H9 (cell line): ENCODE measurements at regions not wholly inside any gene's neighbourhood (a gene's known extent, or its start where the extent isn't known, plus 50 kb on each side); places are given as distances from the start of the nearest gene placed in this dataset.

Experiments used
- DNase-seq: peaks from one replicate; pipeline ENCODE4 v3.0.0-alpha.2; 2017
- H2AFZ ChIP-seq: one replicate; pipeline ENCODE4 v1.6.1; 2013; ENCODE audit warnings: mild to moderate bottlenecking, low read length, control low read depth, moderate library complexity
- H2AK5ac ChIP-seq: 2 replicates; pipeline ENCODE4 v1.6.1; 2013; ENCODE audit warnings: low read length, control low read depth, mixed read lengths; ENCODE audit not compliant: insufficient read length
- H2BK120ac ChIP-seq: one replicate; pipeline ENCODE4 v1.6.1; 2013; ENCODE audit warnings: low read depth, mild to moderate bottlenecking, low read length, control low read depth, inconsistent platforms; ENCODE audit not compliant: poor library complexity, severe bottlenecking
- H2BK12ac ChIP-seq: 2 replicates; pipeline ENCODE4 v1.6.1; 2013; ENCODE audit warnings: low read length, control low read depth, mixed read lengths, low read depth; ENCODE audit not compliant: insufficient read length
- H2BK15ac ChIP-seq: 2 replicates; pipeline ENCODE4 v1.6.1; 2013; ENCODE audit warnings: low read depth, low read length, control low read depth
- H2BK20ac ChIP-seq: one replicate; pipeline ENCODE4 v1.6.1; 2013; ENCODE audit warnings: low read depth, mild to moderate bottlenecking, low read length, control low read depth, inconsistent platforms; ENCODE audit not compliant: poor library complexity, severe bottlenecking
- H2BK5ac ChIP-seq: 2 replicates; pipeline ENCODE4 v1.6.1; 2013; ENCODE audit warnings: low read length, control low read depth, mixed read lengths; ENCODE audit not compliant: insufficient read length
- H3K14ac ChIP-seq: 2 replicates; pipeline ENCODE4 v1.6.1; 2013; ENCODE audit warnings: low read length, control low read depth; ENCODE audit not compliant: insufficient read depth
- H3K18ac ChIP-seq: 2 replicates; pipeline ENCODE4 v1.6.1; 2013; ENCODE audit warnings: low read depth, mild to moderate bottlenecking, mixed read lengths, low read length, control low read depth; ENCODE audit not compliant: insufficient read length
- H3K23ac ChIP-seq: 2 replicates; pipeline ENCODE4 v1.6.1; 2013; ENCODE audit warnings: low read length, control low read depth, mixed read lengths, low read depth; ENCODE audit not compliant: insufficient read length
- H3K23me2 ChIP-seq: 2 replicates; pipeline ENCODE4 v1.6.1; 2013; ENCODE audit warnings: low read depth, mild to moderate bottlenecking, mixed read lengths, low read length, control low read depth; ENCODE audit not compliant: insufficient read length, poor library complexity, severe bottlenecking
- H3K27ac ChIP-seq: 2 replicates; pipeline ENCODE4 v1.5.1; 2013; ENCODE audit warnings: low read length, control low read depth, mixed read lengths, low read depth; ENCODE audit not compliant: insufficient read length
- H3K27me3 ChIP-seq: 2 replicates; pipeline ENCODE4 v1.6.1; 2013; ENCODE audit warnings: low read length, control low read depth, inconsistent platforms; ENCODE audit not compliant: insufficient read depth
- H3K4ac ChIP-seq: 2 replicates; pipeline ENCODE4 v1.6.1; 2013; ENCODE audit warnings: low read depth, mild to moderate bottlenecking, control low read depth, inconsistent platforms, low read length, moderate library complexity
- H3K4me1 ChIP-seq: 2 replicates; pipeline ENCODE4 v1.6.1; 2013; ENCODE audit warnings: low read length, control low read depth, inconsistent platforms; ENCODE audit not compliant: insufficient read depth
- H3K4me2 ChIP-seq: 2 replicates; pipeline ENCODE4 v1.6.1; 2013; ENCODE audit warnings: low read length, control low read depth, mixed read lengths; ENCODE audit not compliant: insufficient read length, insufficient read depth
- H3K56ac ChIP-seq: 2 replicates; pipeline ENCODE4 v1.6.1; 2013; ENCODE audit warnings: low read depth, mild to moderate bottlenecking, mixed read lengths, low read length, control low read depth; ENCODE audit not compliant: insufficient read length
- H3K79me1 ChIP-seq: 2 replicates; pipeline ENCODE4 v1.6.1; 2013; ENCODE audit warnings: low read depth, mild to moderate bottlenecking, moderate library complexity, low read length, control low read depth, inconsistent platforms; ENCODE audit not compliant: insufficient read depth, poor library complexity, severe bottlenecking
- H3K79me2 ChIP-seq: 2 replicates; pipeline ENCODE4 v1.6.1; 2013; ENCODE audit warnings: low read length, control low read depth, inconsistent platforms; ENCODE audit not compliant: insufficient read depth
- H3K9ac ChIP-seq: 2 replicates; pipeline ENCODE4 v1.6.1; 2013; ENCODE audit warnings: low read length, control low read depth, mixed read lengths; ENCODE audit not compliant: insufficient read length; ENCODE audit errors: extremely low read depth
- H3K9me3 ChIP-seq: one replicate; pipeline ENCODE4 v1.6.1; 2013; ENCODE audit warnings: low read depth, low read length, inconsistent platforms; ENCODE audit not compliant: control insufficient read depth
- H3T11ph ChIP-seq: one replicate; pipeline ENCODE4 v1.6.1; 2013; ENCODE audit warnings: mild to moderate bottlenecking, low read length, control low read depth, inconsistent platforms
- H4K20me1 ChIP-seq: one replicate; pipeline ENCODE4 v1.6.1; 2013; ENCODE audit not compliant: control insufficient read depth, insufficient read length, insufficient read depth
- H4K5ac ChIP-seq: 2 replicates; pipeline ENCODE4 v1.6.1; 2013; ENCODE audit warnings: low read depth, mild to moderate bottlenecking, mixed read lengths, low read length, control low read depth; ENCODE audit not compliant: insufficient read length
- H4K8ac ChIP-seq: replicated peaks from 2 replicates; pipeline ENCODE4 v1.6.1; 2013; ENCODE audit warnings: low read length, control low read depth, mixed read lengths, low read depth; ENCODE audit not compliant: insufficient read length
- H4K91ac ChIP-seq: 2 replicates; pipeline ENCODE4 v1.6.1; 2013; ENCODE audit warnings: low read depth, mild to moderate bottlenecking, moderate library complexity, mixed read lengths, low read length, control low read depth; ENCODE audit not compliant: insufficient read length
- H3K27ac Mint-ChIP-seq, 3 experiments: 2 replicates in 2 of 3; 3 replicates in 1 of 3; pipeline ENCODE4 v1.8.0; 2020 to 2021; ENCODE audit warnings: mixed read lengths in 3 of 3, mild to moderate bottlenecking in 1 of 3, moderate library complexity in 1 of 3
- H3K27me3 Mint-ChIP-seq: 2 replicates; pipeline ENCODE4 v1.8.0; 2021; ENCODE audit warnings: low read depth, mild to moderate bottlenecking, moderate library complexity, mixed read lengths
- H3K36me3 Mint-ChIP-seq, 3 experiments: 2 replicates in 2 of 3; 3 replicates in 1 of 3; pipeline ENCODE4 v1.8.0; 2020 to 2021; ENCODE audit warnings: low read depth in 3 of 3, mixed read lengths in 3 of 3; ENCODE audit not compliant: insufficient read depth in 1 of 3
- H3K4me1 Mint-ChIP-seq, 2 experiments: 2 replicates each; pipeline ENCODE4 v1.8.0; 2020; ENCODE audit warnings: mixed read lengths in 2 of 2
- H3K4me3 Mint-ChIP-seq, 2 experiments: 2 replicates in 1 of 2; 3 replicates in 1 of 2; pipeline ENCODE4 v1.8.0; 2020 to 2021; ENCODE audit warnings: mild to moderate bottlenecking in 2 of 2, mixed read lengths in 2 of 2, moderate library complexity in 1 of 2
- H3K9me3 Mint-ChIP-seq, 2 experiments: 2 replicates in 1 of 2; 3 replicates in 1 of 2; pipeline ENCODE4 v1.8.0; 2020; ENCODE audit warnings: mild to moderate bottlenecking in 2 of 2, mixed read lengths in 2 of 2, moderate library complexity in 1 of 2
- CTCF ChIP-seq: fragments of 200-600 bp; sonication (generic); conservative IDR thresholded peaks from 3 replicates; pipeline ENCODE4 v1.8.0; 2021; ENCODE audit warnings: antibody characterized with exemption, mild to moderate bottlenecking

GRCh38 chr4:12146339-12146738 is 717.6 kb upstream of the HS3ST1 start:
- H4K5ac ChIP-seq: no peak overlapping the region
- no peak overlapping the region for H3K23ac ChIP-seq
- H3K23me2 ChIP-seq: no peaks in the 10 kb centered on the region
- DNase-seq: no peak
- no peak overlapping the region for H2BK20ac ChIP-seq
- H3K9ac ChIP-seq: no peak overlapping the region
- H3K4ac ChIP-seq: no peak overlapping the region
- no peak overlapping the region for H3T11ph ChIP-seq
- H4K8ac ChIP-seq: no peak overlapping the region
- no peak overlapping the region for H3K18ac ChIP-seq
- H3K27me3 ChIP-seq: no peaks in the 10 kb centered on the region
- H2AK5ac ChIP-seq: no peak overlapping the region
- Mint-ChIP-seq H3K4me1 (peaks cover 5% of the 10 kb centered on the region in 2 experiments), H3K27me3 (no peaks in the 10 kb centered on the region; the same call in 1 of the 2 replicates), H3K36me3 (no peaks in the 10 kb centered on the region; a peak in 1 of 7 replicates), H3K4me3 (no peak overlapping the region), H3K9me3 (peaks cover 0 to 9% of the 10 kb centered on the region in 2 experiments; a peak in 3 of 5 replicates), H3K27ac (no peak overlapping the region; a peak in 1 of 7 replicates)
- H3K14ac ChIP-seq: no peak overlapping the region
- no peak for TF ChIP-seq CTCF
- H2BK120ac ChIP-seq: no peak overlapping the region
- no peak overlapping the region for H3K27ac ChIP-seq
- no peaks in the 10 kb centered on the region for H3K79me1 ChIP-seq
- H4K91ac ChIP-seq: no peak overlapping the region
- H4K20me1 ChIP-seq: no peaks in the 10 kb centered on the region
- H3K9me3 ChIP-seq: no peaks in the 10 kb centered on the region
- no peak overlapping the region for H2BK12ac ChIP-seq
- H3K4me1 ChIP-seq: no peaks in the 10 kb centered on the region
- H2BK15ac ChIP-seq: no peak overlapping the region
- H3K79me2 ChIP-seq: no peaks in the 10 kb centered on the region
- H2AFZ ChIP-seq: no peak overlapping the region
- H2BK5ac ChIP-seq: no peak overlapping the region
- H3K4me2 ChIP-seq: no peak overlapping the region
- H3K56ac ChIP-seq: no peak overlapping the region
